GM18868 (cell line): ENCODE measurements at regions not wholly inside any gene's neighbourhood (a gene's known extent, or its start where the extent isn't known, plus 50 kb on each side); places are given as distances from the start of the nearest gene placed in this dataset.
"Not testable (repeated sequence)": the region's sequence is repeated elsewhere in the genome, so short reads cannot be mapped to it uniquely, and the experiment has no call there.

ENCODE experiments used
- ATAC-seq: cut with Tn5 transposase; IDR thresholded peaks from one replicate; pipeline ENCODE4 v1.9.1; 2021; ENCODE audit warnings: mild to moderate bottlenecking, moderate library complexity; ENCODE audit not compliant: unreplicated experiment

GRCh38 chr3:124354150-124354549, 362.2 kb upstream of the ROPN1 start:
- ATAC-seq, result no peak

GRCh38 chr3:124358156-124358555, 366.2 kb upstream of the ROPN1 start:
- ATAC-seq, result no peak

DNA sequence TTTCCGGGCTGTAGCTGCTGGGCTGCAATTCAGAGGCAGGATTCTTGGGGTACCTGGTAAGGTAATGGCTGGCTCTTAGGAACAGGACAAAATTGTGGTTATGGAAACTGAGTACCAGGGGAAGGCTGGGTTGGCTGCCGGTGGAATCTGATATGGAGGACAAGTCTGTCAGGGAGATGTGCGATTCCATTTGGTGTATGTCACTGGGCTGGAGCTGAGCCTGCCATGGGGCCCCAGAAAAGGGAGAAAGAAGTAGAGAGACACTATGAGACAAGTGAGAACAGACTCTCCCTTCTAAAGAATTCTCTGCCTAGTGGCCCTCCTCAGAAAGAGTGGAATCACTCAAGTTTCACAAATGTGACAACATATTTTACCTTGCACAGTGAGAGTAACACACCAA, 368.2 kb upstream of the ROPN1 start:
- no peak for ATAC-seq

DNA sequence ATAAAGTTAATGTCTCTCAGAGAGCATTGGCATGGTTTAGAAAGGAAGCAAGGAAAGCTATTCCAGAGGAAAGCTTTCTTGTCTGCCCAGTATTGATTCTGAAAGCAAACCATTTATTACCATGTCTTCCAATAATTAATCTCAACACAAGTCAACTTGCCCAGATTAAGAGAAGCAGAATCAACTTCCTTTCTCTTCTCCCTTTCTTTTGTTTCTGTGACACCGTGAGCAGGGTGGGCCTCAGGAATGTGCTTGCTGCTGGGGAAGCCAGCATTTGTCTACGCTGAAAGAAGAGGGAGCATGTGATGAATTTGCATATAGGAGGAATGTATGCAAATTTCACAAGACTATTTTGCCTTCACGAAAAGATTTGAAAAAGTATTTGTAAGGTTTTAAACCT, 368.6 kb upstream of the ROPN1 start:
- ATAC-seq, result no peak

GRCh38 chr3:124361566-124361965, 368.7 kb upstream of the UMPS start:
- ATAC-seq, result no peak

DNA sequence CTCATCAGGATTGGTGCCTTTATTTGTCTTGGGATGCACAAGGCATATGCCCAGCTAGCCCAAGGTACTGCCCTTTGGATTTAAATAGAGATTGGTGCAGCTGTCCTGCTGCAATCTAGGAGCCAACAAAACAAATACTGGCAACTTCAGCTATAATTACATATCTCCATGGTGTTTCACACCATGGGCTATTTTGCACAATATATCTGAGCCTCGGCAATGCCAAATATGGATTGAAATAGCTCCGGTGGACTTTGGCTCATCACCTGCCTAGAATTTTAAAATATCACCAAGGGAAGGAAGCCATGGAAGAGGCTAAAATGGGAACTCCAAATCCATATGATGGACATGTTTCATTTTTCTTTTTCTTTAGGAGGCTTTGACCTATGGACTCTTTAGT, 367.8 kb upstream of the UMPS start:
- ATAC-seq, result no peak

GRCh38 chr3:124363476-124363875, 366.8 kb upstream of the UMPS start:
- no peak for ATAC-seq

- no peak for ATAC-seq
Observed at GRCh38 chr3:124364317-124365020, 365.8 kb upstream of the UMPS start.

GRCh38 chr3:124366655-124367054, 363.6 kb upstream of the UMPS start:
- ATAC-seq, result not testable (repeated sequence)

DNA sequence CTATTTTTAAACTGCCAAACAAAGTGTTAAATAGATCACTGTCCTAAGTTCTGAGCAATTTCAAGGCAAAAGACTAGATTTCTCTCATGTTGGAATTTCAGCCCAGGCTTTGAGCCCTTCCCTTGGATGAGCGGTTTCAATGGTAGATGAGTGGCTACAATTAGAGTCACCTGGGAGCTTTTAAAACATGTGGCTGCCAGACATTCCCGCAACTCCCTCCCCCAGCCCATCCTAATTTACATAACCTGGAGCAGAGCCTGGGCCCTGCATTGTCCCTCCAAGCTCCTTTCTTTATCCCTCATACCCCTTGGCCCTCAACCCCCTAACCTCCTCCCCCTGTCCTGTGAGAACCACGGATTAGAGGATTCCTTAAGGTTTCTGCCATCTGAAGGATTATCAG, 357.5 kb upstream of the UMPS start:
- ATAC-seq, result no peak

- ATAC-seq, result peak; percentile 93
Observed at GRCh38 chr3:124373524-124373923, 356.7 kb upstream of the UMPS start.

DNA sequence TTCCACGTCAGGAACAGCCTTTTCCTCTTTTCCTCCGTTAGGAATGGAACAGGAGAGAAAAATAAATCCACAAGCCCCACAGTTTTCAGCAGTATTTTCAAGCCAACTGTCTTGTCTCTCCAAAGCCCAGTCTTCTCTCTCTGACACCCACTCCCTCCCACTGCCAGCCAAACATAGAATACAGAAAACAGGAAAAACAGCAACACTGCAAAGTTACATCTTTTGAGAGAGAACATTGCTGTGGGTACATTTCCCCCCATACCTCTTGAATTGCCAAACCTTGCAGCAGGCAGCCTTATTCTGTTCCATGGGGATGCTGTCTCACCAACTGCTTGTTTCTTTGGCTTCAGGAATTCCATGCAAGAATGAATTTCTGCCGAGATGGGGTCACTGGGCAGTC, 355.7 kb upstream of the UMPS start:
- ATAC-seq, result no peak

DNA sequence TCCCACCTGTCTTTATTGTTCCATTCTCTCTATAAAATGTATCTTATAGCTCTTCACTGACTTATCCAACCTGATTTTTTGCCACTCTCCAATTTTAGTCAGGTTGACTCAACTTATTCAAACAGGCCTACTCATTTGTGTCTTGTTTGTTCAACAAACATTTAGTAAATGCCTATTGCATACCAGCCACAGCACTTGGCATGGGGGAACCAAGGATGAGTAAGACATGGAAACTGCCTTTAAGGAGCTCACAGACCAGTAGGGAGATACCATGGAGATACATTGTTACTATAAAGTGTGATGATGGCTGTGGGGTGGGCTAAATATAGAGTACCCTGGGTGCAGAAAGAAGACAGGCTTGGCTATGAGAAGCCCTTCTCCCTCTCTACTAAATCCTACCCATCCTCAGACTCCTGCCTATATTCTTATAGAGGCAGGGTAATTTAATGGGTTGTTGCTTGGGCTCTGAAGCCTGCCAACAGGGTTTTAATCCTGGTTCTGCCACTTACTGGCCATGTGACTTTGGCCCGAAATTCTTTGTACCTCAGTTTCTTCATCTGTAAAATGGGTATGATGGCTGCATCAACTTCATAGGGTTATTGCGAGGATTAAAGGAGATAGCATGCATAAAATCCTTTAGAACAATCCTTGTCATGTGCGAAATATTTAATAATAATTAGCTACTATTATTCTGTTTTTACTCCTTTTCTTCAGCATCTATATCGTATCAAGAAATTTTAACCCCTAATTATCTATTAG, 348.5 kb upstream of the UMPS start:
- no peak for ATAC-seq

GRCh38 chr3:124383051-124383450, 347.2 kb upstream of the UMPS start:
- no peak for ATAC-seq

- no peak for ATAC-seq
Observed at GRCh38 chr3:124383846-124384466, 346.3 kb upstream of the UMPS start.

DNA sequence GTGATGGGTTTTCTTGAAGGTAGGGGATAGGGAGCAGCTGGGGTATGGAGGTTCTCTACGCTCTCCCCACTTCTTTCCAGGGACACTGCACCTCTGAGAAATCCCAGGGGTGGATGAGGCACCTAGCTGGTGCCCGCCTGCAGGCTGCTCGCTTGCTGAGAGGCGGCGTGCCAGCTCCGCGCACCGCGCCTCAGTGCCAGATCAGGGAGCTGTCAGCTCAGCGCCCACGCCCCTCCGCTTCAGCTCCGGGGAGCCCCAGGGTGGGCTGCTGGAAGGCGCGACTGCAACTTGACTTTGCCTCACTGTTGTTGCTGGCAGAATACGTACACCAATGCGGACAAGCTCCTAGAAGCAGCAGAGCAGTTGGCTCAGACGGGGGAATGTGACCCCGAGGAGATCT, 345.7 kb upstream of the UMPS start:
- no peak for ATAC-seq

GRCh38 chr3:124385996-124386395, 344.3 kb upstream of the UMPS start:
- ATAC-seq, result no peak

DNA sequence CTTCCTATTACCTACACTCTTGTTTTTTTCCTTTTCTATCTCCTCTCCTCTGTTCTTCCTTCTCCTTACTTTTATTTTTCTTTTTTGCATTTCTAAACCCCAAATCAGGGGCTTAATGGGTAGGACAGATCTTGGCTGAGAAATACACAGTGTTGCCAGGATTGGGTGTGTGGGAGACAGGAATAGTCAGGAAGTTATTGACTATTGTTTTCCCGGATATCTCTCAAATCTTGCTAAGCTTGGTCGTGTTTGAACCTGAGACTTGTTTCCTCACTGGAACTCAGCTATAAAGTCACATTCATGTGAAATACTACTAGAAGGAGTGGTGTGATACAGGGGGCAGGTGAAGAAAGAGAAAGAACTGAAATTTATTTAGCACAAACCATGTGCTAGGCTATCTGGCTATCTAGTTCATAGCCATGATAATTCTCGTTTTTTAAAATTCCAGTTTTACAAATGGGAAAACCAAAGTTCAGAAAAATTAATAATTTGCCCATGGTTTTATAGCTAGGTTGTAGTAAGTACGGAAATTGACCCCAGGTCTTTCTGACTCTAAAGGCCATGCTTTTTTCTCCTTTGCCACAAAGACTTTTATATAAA, 343.2 kb upstream of the UMPS start:
- no peak for ATAC-seq

GRCh38 chr3:124391774-124392173, 338.5 kb upstream of the UMPS start:
- no peak for ATAC-seq

GRCh38 chr3:124393340-124393739, 336.9 kb upstream of the UMPS start:
- ATAC-seq, result no peak

DNA sequence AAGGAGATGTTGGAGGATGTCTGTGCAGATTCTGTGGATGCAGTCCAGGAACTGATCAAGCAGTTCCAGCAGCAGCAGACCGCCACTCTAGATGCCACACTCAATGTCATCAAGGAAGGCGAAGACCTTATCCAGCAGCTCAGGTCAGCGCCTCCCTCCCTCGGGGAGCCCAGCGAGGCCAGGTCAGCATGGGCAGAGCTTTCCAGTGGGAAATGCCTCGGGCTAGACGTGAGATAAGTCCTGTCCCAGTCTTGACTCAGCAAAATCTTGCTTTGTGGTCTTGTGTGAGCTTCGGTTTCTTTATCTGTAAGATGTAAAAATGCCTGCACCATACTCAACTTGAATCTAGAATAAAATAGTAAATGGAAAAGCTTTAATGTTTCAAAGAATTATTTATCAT, 335.1 kb upstream of the UMPS start:
- no peak for ATAC-seq
